OCI-LY3 (cell line): ENCODE measurements at regions not wholly inside any gene's neighbourhood (a gene's known extent, or its start where the extent isn't known, plus 50 kb on each side); places are given as distances from the start of the nearest gene placed in this dataset.

Experiments used
- H2AFZ ChIP-seq: fragments of 200-600, 300-600 bp; shearing (Covaris generic); 2 replicates; pipeline ENCODE4 v1.6.0; 2014; ENCODE audit warnings: antibody characterized with exemption, low read depth, low read length
- H3K27ac ChIP-seq: fragments of 200-600, 300-600 bp; sonication (generic); 2 replicates; pipeline ENCODE4 v1.5.1; 2014; ENCODE audit warnings: mild to moderate bottlenecking, low read length, moderate library complexity, mixed read lengths
- H3K27me3 ChIP-seq: fragments of 200-600, 300-600 bp; sonication (generic); 2 replicates; pipeline ENCODE4 v1.6.1; 2014; ENCODE audit warnings: low read depth, low read length, mixed read lengths
- H3K36me3 ChIP-seq: fragments of 200-600, 300-600 bp; sonication (generic); replicated peaks from 2 replicates; pipeline ENCODE3; 2014; ENCODE audit warnings: low read depth, low read length, mixed read lengths
- H3K4me1 ChIP-seq: fragments of 300-600, 200-600 bp; sonication (generic); 2 replicates; pipeline ENCODE4 v1.6.1; 2014; ENCODE audit warnings: low read length, mixed read lengths
- H3K4me2 ChIP-seq: fragments of 200-600, 300-600 bp; sonication (generic); 2 replicates; pipeline ENCODE4 v1.6.1; 2014; ENCODE audit warnings: low read length, mixed read lengths
- H3K4me3 ChIP-seq: fragments of 300-600, 200-600 bp; sonication (generic); 2 replicates; pipeline ENCODE4 v1.5.1; 2014; ENCODE audit warnings: antibody characterized with exemption, mild to moderate bottlenecking, low read length, moderate library complexity
- H3K79me2 ChIP-seq: fragments of 300-600, 200-600 bp; shearing (Covaris generic); 2 replicates; pipeline ENCODE4 v1.6.1; 2014; ENCODE audit warnings: mild to moderate bottlenecking, low read length, mixed read lengths
- H3K9ac ChIP-seq: fragments of 300-600, 200-600 bp; shearing (Covaris generic); 2 replicates; pipeline ENCODE4 v1.6.0; 2014; ENCODE audit warnings: mild to moderate bottlenecking, low read length, moderate library complexity
- H3K9me3 ChIP-seq: fragments of 200-600, 300-600 bp; shearing (Covaris generic); 2 replicates; pipeline ENCODE4 v1.6.1; 2014; ENCODE audit warnings: low read length, mixed read lengths; ENCODE audit not compliant: insufficient read depth
- H4K20me1 ChIP-seq: fragments of 200-600, 300-600 bp; sonication (generic); 2 replicates; pipeline ENCODE4 v1.6.1; 2016; ENCODE audit warnings: low read length, mixed read lengths; ENCODE audit not compliant: insufficient read depth
- EZH2phosphoT487 ChIP-seq: fragments of 200-600 bp; shearing (Covaris generic); IDR thresholded peaks from 2 replicates; pipeline ENCODE4 v1.6.1; 2018; ENCODE audit warnings: antibody characterized with exemption, mixed run types, low read depth
- TF ChIP-seq, protein P1 (sequence below): fragments of 200-600, 300-600 bp; sonication (generic); IDR thresholded peaks from 2 replicates; pipeline ENCODE4 v1.5.1; 2014; ENCODE audit warnings: antibody characterized with exemption, low read length, low read depth

DNA sequence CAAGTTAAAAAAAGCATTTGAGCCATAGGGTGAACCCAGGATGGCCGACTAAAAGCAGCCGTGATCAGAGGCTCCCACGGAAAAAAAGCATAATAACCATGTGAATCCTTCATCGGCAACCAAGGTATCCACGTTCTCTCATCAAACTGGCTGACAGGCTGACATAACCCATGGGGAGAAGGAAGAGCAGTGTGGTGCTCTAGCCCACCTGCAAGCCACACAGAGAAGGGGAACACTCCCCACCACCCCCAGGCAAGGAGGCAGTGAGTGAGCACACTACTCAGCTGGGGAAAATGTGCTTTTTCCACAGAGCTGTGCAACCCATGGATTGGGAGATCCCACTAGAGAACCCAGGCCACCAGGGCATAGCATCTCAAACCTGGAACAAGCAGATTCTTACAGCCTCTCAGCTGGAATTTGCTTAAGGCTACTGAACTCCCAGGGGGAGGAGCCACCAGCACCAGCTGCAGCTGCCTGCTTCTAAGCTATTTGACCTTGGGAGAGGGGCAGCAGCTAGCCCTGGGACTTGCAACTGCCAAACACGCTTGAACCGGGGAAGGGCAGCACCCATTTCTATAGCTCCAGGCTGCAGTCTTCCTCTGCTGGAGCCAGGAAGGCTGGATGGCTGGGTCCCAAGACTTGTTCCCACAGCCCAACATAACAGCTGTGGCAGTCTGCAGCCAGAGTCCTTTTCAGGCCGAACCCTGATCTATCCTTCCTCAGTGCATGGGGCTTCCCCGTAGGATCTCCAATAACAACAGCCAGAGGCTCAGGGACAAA, 178.2 kb upstream of the NRG3 start:
- Histone ChIP-seq H3K9ac (no peak overlapping the region), H3K79me2 (no peaks in the 10 kb centered on the region), H4K20me1 (no peaks in the 10 kb centered on the region), H3K27me3 (no peaks in the 10 kb centered on the region), H3K4me3 (no peak overlapping the region), H3K27ac (no peak overlapping the region), H2AFZ (no peak overlapping the region), H3K9me3 (no peaks in the 10 kb centered on the region), H3K4me1 (no peaks in the 10 kb centered on the region), H3K36me3 (no peaks in the 10 kb centered on the region), H3K4me2 (no peak overlapping the region)
- TF ChIP-seq EZH2phosphoT487 = no peak
- TF ChIP-seq, protein P1, sequence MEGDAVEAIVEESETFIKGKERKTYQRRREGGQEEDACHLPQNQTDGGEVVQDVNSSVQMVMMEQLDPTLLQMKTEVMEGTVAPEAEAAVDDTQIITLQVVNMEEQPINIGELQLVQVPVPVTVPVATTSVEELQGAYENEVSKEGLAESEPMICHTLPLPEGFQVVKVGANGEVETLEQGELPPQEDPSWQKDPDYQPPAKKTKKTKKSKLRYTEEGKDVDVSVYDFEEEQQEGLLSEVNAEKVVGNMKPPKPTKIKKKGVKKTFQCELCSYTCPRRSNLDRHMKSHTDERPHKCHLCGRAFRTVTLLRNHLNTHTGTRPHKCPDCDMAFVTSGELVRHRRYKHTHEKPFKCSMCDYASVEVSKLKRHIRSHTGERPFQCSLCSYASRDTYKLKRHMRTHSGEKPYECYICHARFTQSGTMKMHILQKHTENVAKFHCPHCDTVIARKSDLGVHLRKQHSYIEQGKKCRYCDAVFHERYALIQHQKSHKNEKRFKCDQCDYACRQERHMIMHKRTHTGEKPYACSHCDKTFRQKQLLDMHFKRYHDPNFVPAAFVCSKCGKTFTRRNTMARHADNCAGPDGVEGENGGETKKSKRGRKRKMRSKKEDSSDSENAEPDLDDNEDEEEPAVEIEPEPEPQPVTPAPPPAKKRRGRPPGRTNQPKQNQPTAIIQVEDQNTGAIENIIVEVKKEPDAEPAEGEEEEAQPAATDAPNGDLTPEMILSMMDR = no peak

GRCh38 chr10:81704596-81704995, 170.4 kb upstream of the NRG3 start:
- H3K9me3 ChIP-seq = no peaks in the 10 kb centered on the region
- no peaks in the 10 kb centered on the region for H3K27me3 ChIP-seq
- H3K4me2 ChIP-seq = no peak overlapping the region
- no peak overlapping the region for H3K4me3 ChIP-seq
- no peak overlapping the region for H3K9ac ChIP-seq
- TF ChIP-seq EZH2phosphoT487 = no peak
- TF ChIP-seq, protein P1 = no peak
- H3K27ac ChIP-seq = no peak overlapping the region
- no peak overlapping the region for H2AFZ ChIP-seq
- H3K79me2 ChIP-seq = no peaks in the 10 kb centered on the region
- H3K4me1 ChIP-seq = no peaks in the 10 kb centered on the region
- H4K20me1 ChIP-seq = no peaks in the 10 kb centered on the region
- H3K36me3 ChIP-seq = no peaks in the 10 kb centered on the region

- TF ChIP-seq, protein P1 = no peak
- no peak for TF ChIP-seq EZH2phosphoT487
- Histone ChIP-seq H3K36me3 (no peaks in the 10 kb centered on the region), H3K79me2 (no peaks in the 10 kb centered on the region), H3K27ac (no peak overlapping the region), H3K9me3 (no peaks in the 10 kb centered on the region), H3K9ac (no peak overlapping the region), H2AFZ (no peak overlapping the region), H3K4me2 (no peak overlapping the region), H4K20me1 (no peaks in the 10 kb centered on the region), H3K4me3 (no peak overlapping the region), H3K27me3 (no peaks in the 10 kb centered on the region), H3K4me1 (no peaks in the 10 kb centered on the region)
Observed at GRCh38 chr10:81708416-81708815, 166.6 kb upstream of the NRG3 start.

DNA sequence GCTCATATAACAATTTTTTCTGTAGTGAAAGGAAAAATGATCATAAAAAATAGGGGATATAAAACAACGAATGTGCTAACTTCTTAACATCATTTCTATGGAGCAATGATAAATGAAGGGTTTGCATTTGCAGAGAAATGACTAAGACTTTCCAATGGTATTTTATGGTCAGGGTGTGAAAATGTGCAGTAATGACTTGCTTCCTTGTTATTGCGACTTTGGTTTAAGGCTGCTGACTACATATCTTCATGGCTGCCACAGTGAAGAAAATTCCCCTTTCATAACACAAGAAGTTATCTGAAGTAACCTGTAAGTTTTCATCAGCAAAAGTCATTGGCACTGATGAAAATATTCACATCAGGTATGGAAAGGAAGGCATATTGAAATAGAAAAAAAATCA, 166.1 kb upstream of the NRG3 start:
- no peaks in the 10 kb centered on the region for H4K20me1 ChIP-seq
- no peaks in the 10 kb centered on the region for H3K4me1 ChIP-seq
- no peaks in the 10 kb centered on the region for H3K36me3 ChIP-seq
- no peaks in the 10 kb centered on the region for H3K27me3 ChIP-seq
- no peak for TF ChIP-seq EZH2phosphoT487
- TF ChIP-seq, protein P1 = no peak
- H3K4me2 ChIP-seq = no peak overlapping the region
- H3K4me3 ChIP-seq = no peak overlapping the region
- no peak overlapping the region for H2AFZ ChIP-seq
- no peaks in the 10 kb centered on the region for H3K79me2 ChIP-seq
- H3K9ac ChIP-seq = no peak overlapping the region
- H3K9me3 ChIP-seq = no peaks in the 10 kb centered on the region
- H3K27ac ChIP-seq = no peak overlapping the region
